Mesothelial cell of epicardium (in vitro differentiated cells): ENCODE measurements at regions not wholly inside any gene's neighbourhood (a gene's known extent, or its start where the extent isn't known, plus 50 kb on each side); places are given as distances from the start of the nearest gene placed in this dataset.

Experiments
- DNase-seq, 2 experiments: peaks; one replicate each; pipeline ENCODE4 v3.0.0; 2021; ENCODE audit warnings: low spot score in 2 of 2; ENCODE audit not compliant: unreplicated experiment in 2 of 2
- H3K27ac Mint-ChIP-seq: 2 replicates; pipeline ENCODE4 v1.8.0; 2021; ENCODE audit warnings: mixed read lengths
- H3K27me3 Mint-ChIP-seq: 2 replicates; pipeline ENCODE4 v1.8.0; 2021; ENCODE audit warnings: low read depth, mixed read lengths
- H3K36me3 Mint-ChIP-seq: 2 replicates; pipeline ENCODE4 v1.8.0; 2021; ENCODE audit warnings: mixed read lengths
- H3K4me1 Mint-ChIP-seq: 2 replicates; pipeline ENCODE4 v1.8.0; 2021; ENCODE audit warnings: mixed read lengths
- H3K4me3 Mint-ChIP-seq: 2 replicates; pipeline ENCODE4 v1.8.0; 2021; ENCODE audit warnings: mild to moderate bottlenecking, moderate library complexity, mixed read lengths
- H3K9me3 Mint-ChIP-seq: 2 replicates; pipeline ENCODE4 v1.8.0; 2021; ENCODE audit warnings: mixed read lengths
- TF ChIP-seq, protein P1 (sequence below): fragments of 200-600 bp; sonication (generic); IDR thresholded peaks from one replicate; pipeline ENCODE4 v1.5.0; 2021; ENCODE audit warnings: antibody characterized with exemption; ENCODE audit not compliant: unreplicated experiment

DNA sequence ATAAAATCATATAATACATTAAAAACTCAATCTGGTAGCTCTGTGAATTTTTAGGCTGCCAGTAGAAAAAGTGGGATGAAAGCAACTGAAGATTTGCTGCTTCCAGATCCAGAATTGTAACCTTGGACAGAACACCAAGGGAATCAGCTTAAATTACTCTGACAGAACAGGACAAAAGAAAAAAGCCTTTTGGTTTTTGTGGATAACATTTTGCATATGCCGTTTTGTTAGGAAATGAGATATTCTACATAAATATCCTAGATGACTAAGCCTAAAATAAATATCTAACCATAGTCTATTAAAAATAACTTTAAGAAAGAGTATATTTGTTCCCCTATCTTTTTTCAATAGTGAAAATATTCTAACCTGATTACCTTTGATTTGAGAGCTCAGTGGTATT lies 148.7 kb upstream of the DOCK10 start:
- no peak overlapping the region for H3K27ac Mint-ChIP-seq
- no peak for DNase-seq
- H3K4me3 Mint-ChIP-seq = no peak overlapping the region
- H3K4me1 Mint-ChIP-seq = no peaks in the 10 kb centered on the region
- H3K36me3 Mint-ChIP-seq = no peaks in the 10 kb centered on the region
- TF ChIP-seq, protein P1, sequence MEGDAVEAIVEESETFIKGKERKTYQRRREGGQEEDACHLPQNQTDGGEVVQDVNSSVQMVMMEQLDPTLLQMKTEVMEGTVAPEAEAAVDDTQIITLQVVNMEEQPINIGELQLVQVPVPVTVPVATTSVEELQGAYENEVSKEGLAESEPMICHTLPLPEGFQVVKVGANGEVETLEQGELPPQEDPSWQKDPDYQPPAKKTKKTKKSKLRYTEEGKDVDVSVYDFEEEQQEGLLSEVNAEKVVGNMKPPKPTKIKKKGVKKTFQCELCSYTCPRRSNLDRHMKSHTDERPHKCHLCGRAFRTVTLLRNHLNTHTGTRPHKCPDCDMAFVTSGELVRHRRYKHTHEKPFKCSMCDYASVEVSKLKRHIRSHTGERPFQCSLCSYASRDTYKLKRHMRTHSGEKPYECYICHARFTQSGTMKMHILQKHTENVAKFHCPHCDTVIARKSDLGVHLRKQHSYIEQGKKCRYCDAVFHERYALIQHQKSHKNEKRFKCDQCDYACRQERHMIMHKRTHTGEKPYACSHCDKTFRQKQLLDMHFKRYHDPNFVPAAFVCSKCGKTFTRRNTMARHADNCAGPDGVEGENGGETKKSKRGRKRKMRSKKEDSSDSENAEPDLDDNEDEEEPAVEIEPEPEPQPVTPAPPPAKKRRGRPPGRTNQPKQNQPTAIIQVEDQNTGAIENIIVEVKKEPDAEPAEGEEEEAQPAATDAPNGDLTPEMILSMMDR = no peak
- no peaks in the 10 kb centered on the region for H3K9me3 Mint-ChIP-seq
- H3K27me3 Mint-ChIP-seq = peaks cover 29% of the 10 kb centered on the region

DNA sequence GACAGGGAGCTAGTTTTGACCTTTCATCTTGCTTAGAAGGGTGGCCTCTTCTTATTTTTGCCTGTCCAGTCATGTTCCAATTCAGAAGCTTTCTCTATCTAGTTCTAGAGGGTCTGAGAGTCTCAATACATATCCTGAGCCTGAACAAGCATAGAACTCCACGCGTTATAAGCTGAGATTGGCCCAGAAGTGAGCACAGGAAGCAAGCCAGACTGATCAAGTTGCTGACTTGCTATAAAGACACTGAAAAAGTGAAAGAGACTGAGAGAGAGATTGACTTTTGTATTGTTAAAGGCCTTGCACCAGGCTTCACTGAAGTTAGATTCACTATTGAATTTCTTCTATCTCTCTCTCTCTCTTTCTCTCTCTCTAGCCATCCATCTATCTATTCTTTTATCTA lies 142.7 kb upstream of the DOCK10 start:
- H3K4me1 Mint-ChIP-seq = no peaks in the 10 kb centered on the region
- DNase-seq = no peak
- peaks cover 29% of the 10 kb centered on the region for H3K27me3 Mint-ChIP-seq
- no peak overlapping the region for H3K4me3 Mint-ChIP-seq
- TF ChIP-seq, protein P1 = no peak
- H3K9me3 Mint-ChIP-seq = no peaks in the 10 kb centered on the region
- no peaks in the 10 kb centered on the region for H3K36me3 Mint-ChIP-seq
- H3K27ac Mint-ChIP-seq = no peak overlapping the region

DNA sequence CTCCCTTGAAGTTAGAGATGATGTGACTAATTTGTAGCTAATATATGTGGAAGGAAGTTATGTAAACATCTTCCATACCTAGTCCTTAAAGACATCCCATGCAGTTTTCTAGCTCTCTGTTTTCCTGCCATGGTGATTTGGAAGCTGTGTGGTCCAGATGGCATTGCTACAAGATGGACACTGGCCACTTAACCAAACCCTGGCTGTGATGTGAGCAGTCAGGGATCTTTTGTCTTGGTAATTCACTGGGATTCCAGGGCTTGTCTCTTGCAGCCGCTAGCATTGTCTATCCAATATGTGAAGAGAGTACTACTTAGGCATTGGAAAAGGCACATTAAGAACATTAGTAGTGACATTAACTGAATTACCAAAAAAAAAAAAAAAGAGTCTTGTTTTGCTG lies 139.9 kb upstream of the DOCK10 start:
- no peaks in the 10 kb centered on the region for H3K9me3 Mint-ChIP-seq
- H3K27me3 Mint-ChIP-seq = peaks cover 13% of the 10 kb centered on the region
- no peak overlapping the region for H3K4me3 Mint-ChIP-seq
- H3K4me1 Mint-ChIP-seq = no peaks in the 10 kb centered on the region
- TF ChIP-seq, protein P1 = no peak
- no peak for DNase-seq
- no peak overlapping the region for H3K27ac Mint-ChIP-seq
- H3K36me3 Mint-ChIP-seq = no peaks in the 10 kb centered on the region

DNA sequence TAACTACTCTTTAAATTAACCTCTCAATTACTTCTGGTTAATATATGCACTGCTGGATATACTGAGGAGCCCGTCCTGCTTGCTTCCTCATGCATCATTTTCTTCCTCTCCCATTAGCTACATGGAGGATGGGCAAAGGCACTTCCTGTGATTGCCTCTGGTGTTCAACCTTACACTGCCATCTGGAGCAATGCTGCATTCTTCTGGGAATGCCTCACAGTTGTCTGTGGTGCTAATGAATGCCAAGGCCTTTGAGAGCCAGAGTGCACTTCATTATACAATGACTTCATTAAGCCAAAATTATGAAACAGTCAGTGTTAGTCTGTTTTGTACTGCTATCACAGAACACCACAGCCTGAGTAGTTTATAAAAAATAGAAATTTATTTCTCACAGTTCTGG lies 134.8 kb upstream of the DOCK10 start:
- Mint-ChIP-seq H3K9me3 (no peaks in the 10 kb centered on the region), H3K27me3 (peaks cover 1% of the 10 kb centered on the region)

DNA sequence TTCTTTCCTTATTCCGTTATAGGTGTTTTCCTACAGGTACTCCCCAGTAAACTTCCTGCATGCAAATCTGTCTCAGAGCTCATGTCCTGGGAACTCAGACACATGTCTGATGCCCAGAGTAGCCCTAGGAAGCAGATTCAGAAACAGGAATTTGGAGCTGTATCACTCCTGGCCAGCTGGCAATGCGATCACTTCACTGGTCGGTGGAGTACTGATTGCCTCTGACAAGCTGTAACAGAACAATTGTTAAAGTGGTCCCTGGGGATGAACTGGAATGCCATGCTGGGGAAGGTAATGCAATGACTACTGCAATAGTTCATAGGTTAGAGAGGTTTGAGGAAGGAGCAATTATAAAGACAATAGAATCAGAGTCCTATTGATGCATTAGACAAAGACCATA lies 131.6 kb upstream of the DOCK10 start:
- TF ChIP-seq, protein P1 = no peak
- H3K36me3 Mint-ChIP-seq = no peaks in the 10 kb centered on the region
- no peak for DNase-seq
- peaks cover 13% of the 10 kb centered on the region for H3K27me3 Mint-ChIP-seq
- H3K4me1 Mint-ChIP-seq = no peaks in the 10 kb centered on the region
- H3K27ac Mint-ChIP-seq = no peak overlapping the region
- peaks cover 6% of the 10 kb centered on the region for H3K9me3 Mint-ChIP-seq
- no peak overlapping the region for H3K4me3 Mint-ChIP-seq

More for the DNA sequence above, 134.8 kb upstream of the DOCK10 start:
- Mint-ChIP-seq H3K36me3 (no peaks in the 10 kb centered on the region), H3K4me1 (no peaks in the 10 kb centered on the region), H3K27ac (no peak overlapping the region), H3K4me3 (no peak overlapping the region)
- TF ChIP-seq, protein P1 = no peak
- no peak for DNase-seq

DNA sequence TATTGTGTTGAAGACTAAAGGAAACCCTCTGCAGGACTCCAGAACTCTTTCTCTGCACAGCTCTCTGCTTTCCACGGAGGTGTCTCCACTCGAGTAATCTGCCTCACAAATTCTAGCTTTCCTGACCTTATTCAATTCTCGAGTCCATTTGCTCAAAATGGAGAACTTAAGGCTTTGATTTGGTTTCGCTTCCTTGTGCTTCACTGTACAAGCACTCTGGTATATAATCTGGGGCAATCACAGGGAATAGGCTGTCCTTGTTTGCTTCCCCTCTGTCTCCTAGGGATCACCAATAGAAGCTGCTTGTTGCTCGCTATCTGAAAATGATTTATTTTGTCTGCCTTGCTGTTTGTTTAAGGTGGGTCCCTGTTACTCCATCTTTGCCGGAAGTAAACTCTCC lies 129.1 kb upstream of the DOCK10 start:
- Mint-ChIP-seq H3K4me3 (no peak overlapping the region), H3K4me1 (no peaks in the 10 kb centered on the region), H3K9me3 (peaks cover 6% of the 10 kb centered on the region), H3K27me3 (peaks cover 13% of the 10 kb centered on the region), H3K36me3 (no peaks in the 10 kb centered on the region), H3K27ac (no peak overlapping the region)
- TF ChIP-seq, protein P1 = no peak
- no peak for DNase-seq
